ENCODE measurements at regions not wholly inside any gene's neighbourhood (a gene's known extent, or its start where the extent isn't known, plus 50 kb on each side); places are given as distances from the start of the nearest gene placed in this dataset.
A peak's percentile ranks its signal among the peaks of the same experiment; 100 is the strongest.
"Not testable (repeated sequence)": the region's sequence is repeated elsewhere in the genome, so short reads cannot be mapped to it uniquely, and the experiment has no call there.

GRCh38 chr7:32645255-32645654, 150.0 kb downstream of the AVL9 start:
- not testable (repeated sequence) for DNase-seq

DNA sequence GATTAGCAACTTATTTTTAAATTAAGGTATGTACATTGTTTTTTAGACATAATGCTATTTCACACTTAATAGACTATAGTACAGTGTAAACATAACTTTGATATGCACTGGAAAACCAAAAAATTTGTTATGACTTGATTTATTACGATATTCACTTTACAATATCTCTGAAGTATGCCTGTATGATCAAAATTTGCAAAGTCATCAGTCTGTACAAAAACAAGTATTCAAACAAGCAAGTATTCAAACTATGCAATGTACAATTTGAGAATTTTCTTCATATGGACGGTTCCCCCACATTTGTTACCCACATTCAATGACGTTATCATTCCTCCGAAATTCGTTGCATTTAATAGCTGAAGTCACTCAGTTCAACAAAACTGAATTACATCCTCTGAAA, 147.9 kb downstream of the AVL9 start:
- DNase-seq, result no peak

GRCh38 chr7:32639122-32639521, 143.8 kb downstream of the AVL9 start:
- DNase-seq, result no peak

GRCh38 chr7:32638479-32639121, 143.3 kb downstream of the AVL9 start:
- peak; percentile 23 to 68 (median 50) for DNase-seq

Data from suppressor macrophage (primary cell).